IPS DF 6.9 (cell line): ENCODE measurements at regions not wholly inside any gene's neighbourhood (a gene's known extent, or its start where the extent isn't known, plus 50 kb on each side); places are given as distances from the start of the nearest gene placed in this dataset.

Source experiments
- DNase-seq: peaks from one replicate; pipeline ENCODE4 v3.0.0-alpha.2; 2013; ENCODE audit warnings: low read depth, low spot score
- H3K27ac ChIP-seq: one replicate; pipeline ENCODE4 v1.5.1; 2013; ENCODE audit warnings: low read length, control low read depth
- H3K27me3 ChIP-seq: 2 replicates; pipeline ENCODE4 v1.6.1; 2013; ENCODE audit warnings: mild to moderate bottlenecking, low read length; ENCODE audit not compliant: control insufficient read depth, insufficient read depth
- H3K36me3 ChIP-seq: 2 replicates; pipeline ENCODE4 v1.6.1; 2013; ENCODE audit warnings: low read length; ENCODE audit not compliant: control insufficient read depth, insufficient read depth
- H3K4me1 ChIP-seq: 2 replicates; pipeline ENCODE4 v1.6.1; 2013; ENCODE audit warnings: low read length; ENCODE audit not compliant: control insufficient read depth, insufficient read depth
- H3K4me3 ChIP-seq: 2 replicates; pipeline ENCODE4 v1.5.1; 2013; ENCODE audit warnings: mild to moderate bottlenecking, low read length
- H3K9me3 ChIP-seq: 2 replicates; pipeline ENCODE4 v1.6.1; 2013; ENCODE audit warnings: low read length, inconsistent platforms; ENCODE audit not compliant: control insufficient read depth, insufficient read depth
- WGBS: extraction: QIAGEN DNeasy Blood & Tissue Kit; methylation state at CpG from one replicate; pipeline ENCODE4 v1.1.7; 2013; ENCODE audit warnings: mixed read lengths, missing lambda C conversion rate; ENCODE audit not compliant: insufficient read length, insufficient coverage; 5-methylcytosine and 5-hydroxymethylcytosine counted together

- Histone ChIP-seq H3K27me3 (no peaks in the 10 kb centered on the region), H3K9me3 (no peaks in the 10 kb centered on the region), H3K4me1 (no peaks in the 10 kb centered on the region), H3K4me3 (no peak overlapping the region), H3K36me3 (no peaks in the 10 kb centered on the region), H3K27ac (no peak overlapping the region)
- no peak for DNase-seq
- WGBS, result no CpG with 5 or more reads among the region's 4 CpGs
These were observed 57.4 kb upstream of the TMPRSS15 start for GRCh38 chr21:18460979-18461378.

DNA sequence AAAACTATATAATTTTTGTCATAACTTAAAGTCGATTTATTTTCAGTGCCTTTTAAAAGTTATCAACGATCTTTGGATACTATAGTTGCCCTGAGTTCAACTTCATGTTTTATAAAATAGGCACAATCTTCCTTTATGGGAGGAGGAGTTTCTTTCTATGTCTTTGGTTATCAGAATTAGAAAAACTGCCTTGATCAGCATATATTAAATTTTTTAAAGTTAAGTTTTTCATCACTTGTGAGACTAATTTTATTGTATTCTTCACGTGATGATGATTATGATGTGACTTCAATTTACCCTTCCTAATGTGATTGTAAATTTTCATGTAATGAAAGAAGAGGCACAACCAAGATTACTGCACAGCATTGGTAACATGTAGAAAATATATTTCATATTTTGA lies 58.2 kb upstream of the TMPRSS15 start:
- no peaks in the 10 kb centered on the region for H3K4me1 ChIP-seq
- WGBS, result no CpG with 5 or more reads among the region's 3 CpGs
- no peak for DNase-seq

GRCh38 chr21:18467715-18468114 lies 64.1 kb upstream of the TMPRSS15 start:
- no peaks in the 10 kb centered on the region for H3K4me1 ChIP-seq

More for the DNA sequence above, 58.2 kb upstream of the TMPRSS15 start:
- Histone ChIP-seq H3K36me3 (no peaks in the 10 kb centered on the region), H3K27ac (no peak overlapping the region), H3K4me3 (no peak overlapping the region), H3K9me3 (no peaks in the 10 kb centered on the region), H3K27me3 (no peaks in the 10 kb centered on the region)

GRCh38 chr21:18468790-18469189 lies 65.2 kb upstream of the TMPRSS15 start:
- no peak overlapping the region for H3K4me3 ChIP-seq
- WGBS, result no CpG with 5 or more reads among the region's 6 CpGs
- no peaks in the 10 kb centered on the region for H3K9me3 ChIP-seq
- no peaks in the 10 kb centered on the region for H3K36me3 ChIP-seq
- no peak for DNase-seq
- H3K4me1 ChIP-seq, result no peaks in the 10 kb centered on the region
- no peaks in the 10 kb centered on the region for H3K27me3 ChIP-seq
- no peak overlapping the region for H3K27ac ChIP-seq

More at GRCh38 chr21:18467715-18468114, 64.1 kb upstream of the TMPRSS15 start:
- WGBS, result 100% methylated on average over 2 of the region's 2 CpGs
- no peaks in the 10 kb centered on the region for H3K27me3 ChIP-seq
- H3K9me3 ChIP-seq, result no peaks in the 10 kb centered on the region
- no peak overlapping the region for H3K27ac ChIP-seq
- H3K4me3 ChIP-seq, result no peak overlapping the region
- H3K36me3 ChIP-seq, result no peaks in the 10 kb centered on the region
- DNase-seq, result no peak

GRCh38 chr21:18476639-18477038 lies 73.1 kb upstream of the TMPRSS15 start:
- no CpG with 5 or more reads among the region's 1 CpG for WGBS
- no peak overlapping the region for H3K27ac ChIP-seq
- no peak overlapping the region for H3K4me3 ChIP-seq
- no peaks in the 10 kb centered on the region for H3K4me1 ChIP-seq
- no peaks in the 10 kb centered on the region for H3K36me3 ChIP-seq
- no peak for DNase-seq
- H3K9me3 ChIP-seq, result no peaks in the 10 kb centered on the region
- H3K27me3 ChIP-seq, result no peaks in the 10 kb centered on the region

DNA sequence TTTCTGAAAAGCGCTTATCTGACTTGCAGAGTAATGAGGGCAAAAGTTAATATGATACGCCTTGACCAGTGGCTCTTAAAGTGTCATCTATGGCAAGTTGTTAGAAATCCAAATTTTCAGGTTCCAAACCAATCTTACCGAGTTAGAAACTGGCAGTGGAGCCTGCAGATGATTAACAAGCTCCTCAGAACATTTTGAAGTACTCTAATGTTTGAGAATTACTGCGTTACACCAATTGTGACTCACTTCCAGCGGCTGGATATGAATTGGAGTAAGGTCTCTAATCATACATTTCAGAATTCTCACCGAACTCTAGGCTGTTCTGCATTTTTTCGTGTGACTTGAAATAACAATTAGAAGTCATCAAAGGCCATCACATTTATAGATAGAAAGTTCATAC lies 73.5 kb upstream of the TMPRSS15 start:
- no peaks in the 10 kb centered on the region for H3K9me3 ChIP-seq
- H3K36me3 ChIP-seq, result no peaks in the 10 kb centered on the region
- no peaks in the 10 kb centered on the region for H3K4me1 ChIP-seq
- DNase-seq, result no peak
- no peaks in the 10 kb centered on the region for H3K27me3 ChIP-seq
- H3K27ac ChIP-seq, result no peak overlapping the region
- no CpG with 5 or more reads among the region's 7 CpGs for WGBS
- no peak overlapping the region for H3K4me3 ChIP-seq

DNA sequence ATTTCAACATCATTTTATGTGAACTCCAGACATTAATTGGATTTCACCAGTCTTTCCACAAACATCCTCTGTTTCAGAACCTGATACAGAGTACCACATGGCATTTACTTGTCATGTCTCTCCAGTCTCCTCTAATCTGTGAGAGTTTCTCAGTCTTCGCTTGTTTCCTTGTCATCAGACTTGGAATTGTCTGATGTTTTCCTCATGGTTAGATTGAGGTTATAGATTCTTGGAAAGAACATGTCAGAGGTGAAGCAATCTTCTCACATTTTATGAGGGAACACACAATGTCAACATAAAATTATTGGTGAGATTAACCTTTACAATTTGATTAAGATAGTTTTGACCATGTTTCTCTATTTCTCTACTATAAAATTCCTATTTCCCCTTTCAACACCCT lies 74.9 kb upstream of the TMPRSS15 start:
- no peaks in the 10 kb centered on the region for H3K9me3 ChIP-seq
- DNase-seq, result no peak
- no peak overlapping the region for H3K4me3 ChIP-seq
- no peaks in the 10 kb centered on the region for H3K4me1 ChIP-seq
- H3K27ac ChIP-seq, result no peak overlapping the region
- H3K36me3 ChIP-seq, result no peaks in the 10 kb centered on the region
- no peaks in the 10 kb centered on the region for H3K27me3 ChIP-seq
- no CpG with 5 or more reads among the region's 1 CpG for WGBS

- Histone ChIP-seq H3K9me3 (no peaks in the 10 kb centered on the region), H3K27ac (no peak overlapping the region), H3K27me3 (no peaks in the 10 kb centered on the region), H3K36me3 (no peaks in the 10 kb centered on the region), H3K4me3 (no peak overlapping the region), H3K4me1 (no peaks in the 10 kb centered on the region)
- DNase-seq, result no peak
- WGBS, result no CpG with 5 or more reads among the region's 1 CpG
These were observed 84.7 kb upstream of the TMPRSS15 start for GRCh38 chr21:18488252-18488651.

DNA sequence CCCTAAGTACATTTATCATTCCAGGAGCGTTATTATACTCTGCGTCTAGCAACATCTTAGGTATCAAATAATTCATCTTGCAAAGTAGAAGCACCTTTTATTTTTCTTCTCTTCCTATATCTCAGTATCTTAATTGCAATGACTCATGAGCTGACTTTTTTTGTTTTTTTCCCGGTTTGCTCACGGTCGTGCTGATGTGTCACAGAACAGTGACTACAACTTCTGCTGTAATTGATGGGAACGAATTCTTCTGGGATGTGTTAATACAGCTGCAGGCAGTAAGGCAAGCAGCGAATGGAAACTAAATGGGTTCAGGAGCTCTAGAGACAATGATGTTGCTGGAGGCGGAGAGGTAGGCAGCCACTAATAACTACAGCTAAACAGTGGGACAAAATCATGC lies 89.8 kb upstream of the TMPRSS15 start:
- no peaks in the 10 kb centered on the region for H3K9me3 ChIP-seq
- H3K27ac ChIP-seq, result no peak overlapping the region
- no peaks in the 10 kb centered on the region for H3K36me3 ChIP-seq
- DNase-seq, result no peak
- H3K27me3 ChIP-seq, result no peaks in the 10 kb centered on the region
- no peak overlapping the region for H3K4me3 ChIP-seq
- no CpG with 5 or more reads among the region's 8 CpGs for WGBS
- H3K4me1 ChIP-seq, result no peaks in the 10 kb centered on the region

DNA sequence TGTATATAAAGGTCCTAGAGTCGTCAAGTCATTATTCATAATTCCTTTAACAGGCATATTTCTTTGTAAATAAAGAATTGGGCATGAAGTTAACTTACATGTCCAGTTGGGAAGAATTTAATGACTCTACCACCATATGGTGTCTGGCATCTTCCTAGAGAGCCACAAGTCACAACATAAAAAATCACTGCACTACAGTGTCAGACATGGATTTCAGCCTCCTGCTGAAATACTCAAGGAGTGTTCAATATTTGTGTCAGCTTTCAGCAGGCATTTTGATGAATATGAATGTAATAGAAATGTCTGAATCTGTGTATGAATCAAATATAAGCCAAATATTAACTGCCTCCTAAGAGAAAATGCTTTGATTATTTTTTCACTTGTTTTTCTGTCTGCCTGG lies 91.9 kb upstream of the TMPRSS15 start:
- Histone ChIP-seq H3K4me1 (no peaks in the 10 kb centered on the region), H3K9me3 (no peaks in the 10 kb centered on the region), H3K27me3 (no peaks in the 10 kb centered on the region), H3K4me3 (no peak overlapping the region), H3K27ac (no peak overlapping the region), H3K36me3 (no peaks in the 10 kb centered on the region)
- WGBS, result no CpG with 5 or more reads among the region's 1 CpG
- DNase-seq, result no peak

DNA sequence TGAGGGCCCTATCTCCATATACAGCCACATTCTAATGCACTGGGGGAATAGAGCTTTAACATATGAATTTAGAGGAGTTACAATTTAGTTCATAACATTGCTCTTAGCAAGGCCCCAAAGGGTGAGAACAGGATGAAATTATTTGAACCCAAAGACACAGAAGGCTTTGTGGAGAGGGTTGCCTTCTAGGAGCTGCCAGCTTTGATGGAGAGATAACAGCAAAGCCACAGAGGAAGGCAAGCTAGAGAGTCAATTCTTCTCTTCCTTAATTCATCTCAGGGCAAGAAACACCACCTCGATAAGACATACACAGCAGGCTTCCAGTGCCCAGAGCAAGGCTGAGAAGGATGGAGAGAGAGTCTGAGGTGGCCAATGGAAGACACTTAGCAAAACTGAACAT lies 94.8 kb upstream of the TMPRSS15 start:
- no CpG with 5 or more reads among the region's 1 CpG for WGBS
- H3K4me3 ChIP-seq, result no peak overlapping the region
- no peaks in the 10 kb centered on the region for H3K4me1 ChIP-seq
- H3K36me3 ChIP-seq, result no peaks in the 10 kb centered on the region
- DNase-seq, result no peak
- H3K27me3 ChIP-seq, result no peaks in the 10 kb centered on the region
- no peaks in the 10 kb centered on the region for H3K9me3 ChIP-seq
- H3K27ac ChIP-seq, result no peak overlapping the region
